ENCODE measurements at regions not wholly inside any gene's neighbourhood (a gene's known extent, or its start where the extent isn't known, plus 50 kb on each side); places are given as distances from the start of the nearest gene placed in this dataset.
A peak's percentile ranks its signal among the peaks of the same experiment; 100 is the strongest.
"Not testable (repeated sequence)": the region's sequence is repeated elsewhere in the genome, so short reads cannot be mapped to it uniquely, and the experiment has no call there.

DNA sequence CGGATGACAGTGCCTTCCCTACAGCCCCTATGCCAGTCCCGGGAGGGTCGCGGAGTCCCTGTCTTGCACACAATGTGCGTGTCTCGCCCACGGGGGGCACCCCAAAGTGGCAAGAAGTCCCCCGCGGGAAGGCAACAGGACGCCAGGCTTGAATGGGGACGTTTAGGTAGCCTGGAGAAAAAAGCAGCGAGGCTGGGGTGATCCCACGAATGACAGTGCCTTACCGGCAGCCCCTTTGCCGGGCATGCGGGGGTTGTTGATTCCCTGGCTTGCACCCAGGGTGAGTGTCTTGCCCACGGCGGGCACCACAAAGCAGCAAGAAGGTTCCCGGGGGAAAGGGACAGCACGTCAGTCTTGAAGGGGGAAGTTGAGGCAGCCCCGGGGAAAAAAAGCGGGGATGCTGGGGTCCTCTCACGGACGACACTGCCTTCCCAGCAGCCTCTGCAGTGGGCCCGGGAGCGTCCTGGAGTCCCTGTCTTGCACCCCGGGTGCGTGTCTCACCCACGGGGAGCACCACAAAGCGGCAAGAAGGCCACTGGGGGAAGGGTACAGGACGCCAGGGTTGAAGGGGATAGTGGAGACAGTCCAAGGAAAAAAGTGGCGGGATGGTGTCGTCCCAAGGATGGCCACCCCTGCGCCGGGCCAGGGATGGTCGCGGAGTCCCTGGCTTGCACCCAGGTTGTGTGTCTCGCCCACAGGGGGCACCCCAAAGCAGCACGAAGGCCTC lies 156.8 kb upstream of the ALG10B start:
- DNase-seq, result no peak

DNA sequence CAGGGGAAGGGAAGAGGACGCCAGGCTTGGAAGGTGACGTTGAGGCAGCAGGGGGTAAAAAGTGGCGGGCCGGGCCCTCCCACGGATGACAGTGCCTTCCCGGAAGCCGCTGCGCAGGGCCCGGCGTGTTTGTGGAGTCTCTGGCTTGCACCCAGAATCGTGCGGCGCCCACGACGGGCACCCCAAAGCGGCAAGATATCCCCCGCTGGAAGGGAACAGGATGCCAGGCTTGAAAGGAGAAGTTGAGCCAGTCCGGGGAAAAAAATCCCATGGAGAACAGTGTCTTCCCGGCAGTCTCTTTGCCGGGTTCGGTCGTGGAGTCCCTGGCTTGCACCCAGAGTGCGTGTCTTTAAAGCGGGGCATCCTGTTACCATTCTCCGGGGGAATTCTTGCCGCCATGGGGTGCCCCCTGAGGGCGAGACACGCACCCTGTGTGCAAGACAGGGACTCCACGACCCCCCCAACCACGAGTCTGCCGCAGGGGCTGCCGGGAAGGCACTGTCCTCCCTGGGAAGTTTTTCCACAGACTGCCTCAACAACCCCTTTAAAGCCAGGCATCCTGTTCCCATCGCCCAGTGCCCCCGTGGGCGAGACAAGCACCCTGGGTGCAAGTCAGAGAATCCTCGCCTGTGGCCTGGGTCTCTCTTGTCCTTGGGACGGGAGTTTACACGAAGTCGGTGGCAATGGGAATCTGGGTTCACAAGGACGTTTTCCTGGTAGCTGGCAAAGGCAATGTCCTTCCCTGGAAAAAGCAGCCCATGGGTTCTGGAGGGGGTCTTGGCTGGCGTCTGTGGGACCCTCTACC lies 156.1 kb upstream of the ALG10B start:
- DNase-seq, result no peak

GRCh38 chr12:38161123-38162000 lies 155.2 kb upstream of the ALG10B start:
- DNase-seq, result no peak

GRCh38 chr12:38162013-38162412 lies 154.6 kb upstream of the ALG10B start:
- no peak for DNase-seq

GRCh38 chr12:38162708-38163441 lies 153.7 kb upstream of the ALG10B start:
- no peak for DNase-seq

DNA sequence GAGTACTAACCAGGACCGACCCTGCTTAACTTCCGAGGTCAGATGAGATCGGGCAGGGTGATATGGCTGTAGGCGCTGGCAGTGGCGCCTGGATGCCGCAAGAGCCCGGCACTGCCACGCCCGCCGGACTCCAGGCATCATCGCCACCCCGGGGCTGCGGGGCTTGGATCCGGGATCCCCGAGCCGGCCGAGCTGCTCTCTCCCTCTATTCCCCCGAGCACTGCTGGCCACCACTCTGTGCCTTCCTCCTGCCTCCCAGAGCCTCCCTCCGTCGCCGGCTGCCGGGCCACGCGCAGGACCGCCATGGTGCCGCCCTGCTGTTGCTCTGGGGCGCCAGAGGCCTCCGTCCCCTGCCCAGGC lies 153.2 kb upstream of the ALG10B start:
- peak; percentile 21 for DNase-seq

- DNase-seq, result no peak
Measured at GRCh38 chr12:38166225-38166624, 150.3 kb upstream of the ALG10B start.

- no peak for DNase-seq
Measured at GRCh38 chr12:38175538-38175937, 141.0 kb upstream of the ALG10B start.

GRCh38 chr12:38183617-38184016 lies 133.0 kb upstream of the ALG10B start:
- DNase-seq, result not testable (repeated sequence)

DNA sequence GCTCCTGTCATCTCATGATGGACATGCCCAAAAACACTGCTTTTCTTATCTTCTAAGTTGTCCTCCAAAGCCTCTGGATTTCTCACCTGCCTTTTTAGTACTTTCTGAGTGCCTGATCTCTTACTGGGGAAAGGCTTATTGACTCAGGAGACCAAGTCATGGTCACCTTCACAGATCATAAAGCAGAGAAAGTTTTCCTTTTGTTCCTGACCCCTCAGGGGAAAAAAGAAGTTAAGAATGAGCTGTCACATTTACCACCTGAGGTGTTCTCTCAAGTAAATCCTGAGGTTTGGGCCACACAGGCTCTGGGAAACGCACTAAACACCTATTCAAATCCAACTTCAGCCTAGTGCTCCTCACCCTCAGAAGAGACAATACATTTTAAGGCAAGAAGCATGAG lies 119.3 kb upstream of the ALG10B start:
- DNase-seq, result not testable (repeated sequence)

DNA sequence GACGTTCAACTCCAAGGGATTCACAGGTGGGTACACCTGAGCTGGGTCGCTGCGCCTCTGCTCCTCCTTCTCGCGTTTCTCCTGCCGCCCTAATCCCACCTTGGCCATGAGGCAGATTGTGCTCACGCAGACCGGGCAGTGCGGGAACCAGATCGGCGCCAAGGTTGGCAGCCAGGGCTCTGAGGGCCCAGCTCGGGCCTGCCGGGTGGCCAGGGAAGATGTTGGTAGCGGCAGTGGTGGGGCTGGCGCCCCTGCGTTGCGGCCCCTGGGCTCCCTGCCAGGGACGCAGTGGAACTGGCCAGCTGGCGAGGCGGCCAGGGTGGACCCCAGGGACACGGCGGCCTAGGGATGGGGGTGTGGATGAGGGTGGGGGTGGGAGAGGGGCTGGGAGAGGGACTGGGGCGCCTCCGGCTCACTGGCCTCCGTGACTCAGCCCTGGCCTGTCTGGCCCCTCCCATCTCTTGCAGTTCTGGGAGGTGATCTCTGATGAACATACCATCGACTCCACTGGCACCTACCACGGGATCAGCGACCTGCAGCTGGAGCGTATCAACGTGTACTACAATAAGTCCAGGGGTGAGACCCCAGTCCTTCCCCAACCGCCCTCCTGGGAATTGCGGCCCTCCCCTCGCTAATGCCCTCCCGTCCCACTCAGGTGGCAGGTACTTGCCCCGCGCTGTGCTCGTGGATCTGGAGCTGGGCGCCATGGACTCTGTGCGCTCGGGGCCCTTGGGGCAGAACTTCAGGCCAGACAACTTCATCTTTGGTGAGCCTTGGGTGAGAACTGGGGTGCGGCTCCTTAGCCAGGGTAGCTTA lies 114.9 kb upstream of the ALG10B start:
- DNase-seq, result no peak

- no peak for DNase-seq
Measured at GRCh38 chr12:38204831-38205230, 111.7 kb upstream of the ALG10B start.

DNA sequence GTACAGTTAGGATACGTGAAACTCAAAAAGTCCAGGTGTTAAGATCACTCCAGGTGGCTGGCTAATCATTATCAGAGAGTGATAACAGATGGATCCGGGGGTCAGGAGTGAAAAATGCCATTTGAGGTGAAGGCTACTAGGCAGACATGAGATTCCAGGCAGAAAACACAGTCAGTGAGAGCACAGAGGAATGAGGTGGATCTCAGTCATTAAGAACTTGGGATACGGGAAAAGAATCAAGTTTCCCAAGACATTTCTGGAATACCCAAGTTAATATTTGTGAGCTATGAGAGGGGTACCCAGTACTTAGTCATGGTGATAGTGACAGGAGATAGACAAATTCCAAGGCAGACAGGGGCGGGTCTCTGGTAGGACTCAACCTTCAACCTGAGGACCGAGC lies 94.6 kb upstream of the ALG10B start:
- DNase-seq, result no peak

DNA sequence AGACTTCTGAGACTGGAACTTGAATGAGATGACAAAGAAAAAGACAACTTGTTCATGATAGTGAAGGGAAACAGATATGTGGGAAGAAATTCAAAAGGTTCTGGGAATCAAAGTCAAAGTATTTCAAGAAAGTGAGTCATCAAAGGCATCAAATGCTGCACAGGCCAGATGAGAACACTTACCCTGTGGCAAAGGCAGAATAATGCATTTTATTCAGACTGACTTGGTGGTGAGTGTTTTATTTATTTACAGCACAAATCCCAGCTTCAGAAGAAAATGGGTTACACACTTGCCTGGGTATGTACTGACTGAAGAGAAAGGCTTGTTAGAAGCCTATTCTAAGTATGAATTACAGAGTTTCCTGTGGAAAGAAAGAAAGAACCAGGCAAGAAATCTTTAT lies 78.2 kb upstream of the ALG10B start:
- not testable (repeated sequence) for DNase-seq

DNA sequence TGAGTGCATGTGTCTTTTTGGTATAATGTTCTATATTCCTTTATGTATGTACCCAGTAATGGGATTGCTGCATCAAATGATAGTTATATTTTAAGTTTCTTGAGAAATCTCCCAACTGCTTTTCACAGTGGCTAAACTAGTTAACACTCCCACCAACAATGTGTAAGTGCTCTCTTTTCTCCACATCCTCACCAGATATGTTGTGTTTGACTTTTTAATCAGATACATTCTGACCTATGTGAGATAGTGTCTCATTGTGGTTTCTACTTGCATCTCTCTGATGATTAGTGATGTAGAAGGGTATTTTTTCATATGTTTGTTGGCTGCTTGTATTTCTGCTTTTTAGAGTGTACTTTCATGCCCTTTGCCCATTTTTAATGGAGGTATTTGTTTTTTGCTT lies 62.8 kb upstream of the ALG10B start:
- DNase-seq, result no peak

- DNase-seq, result no peak
Measured at GRCh38 chr12:38258411-38258810, 58.2 kb upstream of the ALG10B start.
